ELF-1 (cell line): ENCODE measurements at regions not wholly inside any gene's neighbourhood (a gene's known extent, or its start where the extent isn't known, plus 50 kb on each side); places are given as distances from the start of the nearest gene placed in this dataset.

Experiments used
- DNase-seq: peaks from one replicate; pipeline ENCODE4 v3.0.0-alpha.2; 2016; ENCODE audit warnings: low read depth, low spot score

DNA sequence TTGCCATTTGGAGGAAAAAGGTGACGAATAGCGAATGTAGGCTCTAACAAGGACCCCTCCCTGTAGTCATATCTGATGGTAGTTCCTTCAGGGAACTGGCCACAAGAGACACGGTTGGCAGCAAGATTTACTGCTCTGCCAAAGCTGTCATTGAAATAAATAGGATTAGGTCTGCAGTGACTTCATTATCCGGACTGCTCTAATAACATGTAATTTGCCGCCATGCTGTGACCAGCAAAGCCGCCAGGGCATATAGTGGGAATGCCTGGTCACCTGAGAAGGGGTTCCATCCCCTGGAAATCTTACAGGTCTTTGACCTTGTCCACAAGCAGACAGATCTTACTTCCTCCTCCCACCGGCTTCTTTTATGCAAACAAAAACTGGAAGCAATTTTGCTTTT lies 59.4 kb upstream of the LAPTM4A start:
- DNase-seq, result no peak

DNA sequence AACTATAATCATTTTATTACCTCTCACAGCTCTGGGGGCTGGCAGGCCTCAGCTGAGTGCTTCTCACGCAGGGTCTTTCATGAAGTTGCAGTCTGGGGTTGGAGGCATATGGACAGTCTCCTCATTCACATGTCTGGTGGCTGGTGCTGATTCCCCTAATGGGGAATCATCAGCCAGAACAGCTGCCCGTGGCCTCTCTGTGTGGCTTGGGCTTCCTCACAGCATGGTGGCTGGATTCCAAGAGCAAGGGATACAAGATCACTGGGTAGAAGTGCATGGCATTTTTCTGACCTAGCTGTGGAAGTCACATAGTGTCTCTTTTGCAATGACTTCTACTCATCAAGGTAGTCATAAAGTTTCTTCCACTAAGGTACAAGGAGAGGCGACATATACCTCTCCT lies 59.0 kb upstream of the LAPTM4A start:
- no peak for DNase-seq

DNA sequence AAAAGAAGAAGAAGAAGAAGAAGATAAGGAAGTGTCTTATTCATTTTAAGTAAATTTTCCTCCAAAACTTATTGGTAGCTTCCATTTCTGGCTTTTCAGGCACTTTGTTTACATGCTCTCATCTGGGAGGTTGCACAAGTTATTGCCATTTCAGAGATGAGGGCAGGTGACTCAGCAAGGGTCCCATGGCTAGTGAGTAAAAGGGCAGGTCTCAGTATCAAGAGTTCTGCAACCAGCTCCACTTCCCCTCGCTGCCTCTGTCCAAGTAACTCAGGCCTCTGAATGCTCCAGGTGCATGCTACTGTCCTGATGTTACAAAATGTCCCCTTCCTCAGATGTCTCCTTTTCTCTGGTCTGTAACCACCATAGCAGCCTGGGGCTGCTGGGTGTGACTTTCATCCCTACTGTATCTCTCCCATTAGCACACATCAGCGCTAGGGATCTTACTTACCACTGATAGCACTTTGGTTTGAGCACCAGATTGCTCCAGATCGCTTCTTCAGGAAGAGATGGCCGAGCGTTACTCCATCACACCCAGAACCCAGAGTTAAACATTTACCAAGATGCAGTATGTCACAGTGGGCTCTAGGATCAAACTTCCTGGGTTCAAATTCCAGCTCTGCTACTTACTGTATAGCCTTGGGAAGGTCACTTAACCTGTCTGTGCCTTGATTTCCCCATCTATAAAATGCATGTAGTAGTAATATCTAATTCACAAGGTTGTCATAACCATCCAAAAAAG lies 57.4 kb upstream of the LAPTM4A start:
- no peak for DNase-seq

DNA sequence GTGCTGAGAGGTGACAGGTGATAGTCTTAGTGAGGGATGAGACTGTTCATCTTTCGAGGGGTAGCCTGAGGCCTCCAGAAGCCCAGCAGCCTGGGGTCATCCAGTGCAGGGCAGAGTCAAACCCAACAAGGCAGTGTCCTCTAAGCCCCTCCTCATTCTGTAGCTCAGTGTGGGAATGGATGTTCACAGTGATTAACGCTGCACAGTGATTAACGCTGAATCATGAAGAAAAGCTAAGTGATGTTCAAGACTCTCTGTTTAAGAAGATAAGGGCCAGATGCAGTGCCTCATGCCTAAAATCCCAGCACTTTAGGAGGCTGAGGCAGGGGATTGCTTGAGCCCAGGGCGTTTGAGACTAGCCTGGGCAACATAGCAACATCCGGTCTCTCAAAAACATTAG lies 56.3 kb upstream of the LAPTM4A start:
- DNase-seq, result no peak

DNA sequence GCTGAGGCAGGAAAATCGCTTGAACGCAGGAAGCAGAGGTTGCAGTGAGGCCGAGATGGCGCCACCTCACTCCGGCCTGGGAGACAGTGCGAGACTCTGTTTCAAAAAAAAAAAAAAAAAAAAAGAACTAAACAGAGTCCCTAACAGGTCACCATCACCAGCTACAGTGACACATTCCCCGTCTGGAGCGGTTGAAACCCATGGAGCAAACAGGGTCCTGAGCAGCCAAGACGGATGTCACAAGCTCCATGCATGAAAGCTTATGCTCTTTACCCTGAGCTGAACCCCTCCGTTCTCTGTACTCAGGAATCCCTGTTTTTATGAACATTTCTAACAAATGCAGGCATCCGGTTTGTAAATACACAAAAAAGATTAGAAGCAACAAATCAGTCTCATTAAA lies 55.9 kb upstream of the LAPTM4A start:
- no peak for DNase-seq

DNA sequence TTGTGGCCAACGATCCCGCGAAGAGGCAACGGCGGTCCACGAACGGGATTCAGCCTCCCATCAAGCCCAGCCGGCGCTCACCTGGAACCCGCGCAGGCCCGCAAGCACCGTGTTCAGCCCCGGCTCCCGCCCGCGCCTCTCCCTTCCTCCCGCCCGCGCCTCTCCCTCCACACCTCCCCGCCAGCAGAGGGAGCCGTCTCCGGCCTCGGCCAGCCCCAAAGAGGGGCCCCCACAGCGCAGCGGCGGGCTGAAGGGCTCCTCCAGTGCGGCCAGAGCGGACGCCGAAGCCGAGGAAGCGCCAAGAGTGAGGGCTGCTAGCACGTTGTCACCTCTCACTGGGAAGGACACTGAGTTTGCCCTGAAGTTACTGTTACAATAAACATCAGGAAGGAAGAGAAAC lies 55.3 kb upstream of the LAPTM4A start:
- peak; percentile 82 for DNase-seq

DNA sequence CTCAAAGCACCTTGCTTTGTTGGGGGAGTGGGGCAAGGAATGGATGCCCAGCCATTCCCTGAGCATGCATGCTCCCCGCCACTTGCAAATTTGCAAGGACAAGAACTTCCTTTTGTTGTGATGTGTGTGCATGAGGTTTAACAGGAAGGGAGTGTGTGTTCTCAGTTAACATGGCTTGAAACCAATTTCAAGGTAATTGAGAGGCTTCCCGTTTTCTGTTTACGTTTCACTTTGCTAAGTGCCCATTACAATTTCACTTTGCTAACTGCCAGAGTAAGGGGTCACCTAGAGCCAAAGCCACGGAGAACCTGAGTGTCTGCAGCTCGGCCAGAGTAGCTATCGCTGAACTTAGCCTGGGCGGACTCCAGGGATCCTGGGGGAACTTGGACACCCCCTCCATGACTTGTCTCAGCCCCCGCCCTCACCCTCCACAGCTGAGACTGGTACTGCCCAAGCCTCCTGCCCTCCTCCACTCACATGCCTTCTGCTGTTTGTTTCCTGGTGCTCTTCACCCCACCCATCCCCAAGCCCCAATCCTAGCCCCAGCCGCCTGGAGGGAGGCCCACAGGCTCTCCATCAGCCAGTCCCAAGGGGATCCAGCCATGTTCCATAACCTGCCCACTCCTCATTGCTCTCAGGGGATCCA lies 53.6 kb upstream of the LAPTM4A start:
- DNase-seq, result no peak

DNA sequence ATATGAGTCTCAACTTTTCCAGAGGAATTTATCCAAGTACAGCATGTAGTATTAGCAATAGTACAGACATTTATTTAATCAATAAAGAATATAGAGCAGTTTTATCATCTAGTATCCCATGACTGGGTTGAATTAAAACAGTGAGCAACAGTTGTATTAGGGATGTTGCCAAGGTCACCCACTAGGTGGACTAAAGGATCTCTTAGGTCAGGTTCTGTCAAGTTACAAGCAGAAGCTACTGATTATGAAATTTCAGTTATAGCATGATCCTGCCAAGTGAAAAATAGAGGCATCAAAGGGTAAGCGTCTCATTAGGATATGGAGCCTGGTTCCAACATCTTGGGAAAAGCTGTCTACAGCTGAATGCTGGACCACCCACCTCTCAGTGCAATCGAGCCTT lies 52.1 kb upstream of the LAPTM4A start:
- DNase-seq, result no peak
